Uterus (tissue), 2 donors: ENCODE measurements at regions not wholly inside any gene's neighbourhood (a gene's known extent, or its start where the extent isn't known, plus 50 kb on each side); places are given as distances from the start of the nearest gene placed in this dataset.

ENCODE experiments used
- CTCF ChIP-seq, 4 experiments: fragments of 200-600 bp in 2 of 4; fragments of 450-650 bp in 2 of 4; sonication (generic) in 2 of 4; IDR thresholded peaks; one replicate each; pipeline ENCODE4 v1.5.1; 2016 to 2019; ENCODE audit warnings: antibody characterized with exemption in 4 of 4, mild to moderate bottlenecking in 2 of 4, moderate library complexity in 1 of 4
- POLR2A ChIP-seq, 2 donors: fragments of 450-650 bp; IDR thresholded peaks; one replicate each; pipeline ENCODE4 v1.6.1; 2016; ENCODE audit warnings: antibody characterized with exemption in 2 of 2, mild to moderate bottlenecking in 1 of 2, moderate library complexity in 1 of 2

- TF ChIP-seq CTCF (IDR thresholded peaks at IDR 0.05) (no peak), POLR2A (IDR thresholded peaks at IDR 0.05) (no peak)
These were observed 240.7 kb downstream of the C4orf33 start for GRCh38 chr4:129336457-129337227.
